ENCODE measurements at regions not wholly inside any gene's neighbourhood (a gene's known extent, or its start where the extent isn't known, plus 50 kb on each side); places are given as distances from the start of the nearest gene placed in this dataset.

- TF ChIP-seq CTCF (IDR thresholded peaks at IDR 0.05; ENCODE audit: insufficient read depth, low read length, poor library complexity, severe bottlenecking) (no peak), EZH2phosphoT487 (conservative IDR thresholded peaks at IDR 0.05; ENCODE audit: low read length) (no peak)
Observed at GRCh38 chr10:85266808-85267207, 938.4 kb downstream of the CCSER2 start.
